ENCODE measurements at regions not wholly inside any gene's neighbourhood (a gene's known extent, or its start where the extent isn't known, plus 50 kb on each side); places are given as distances from the start of the nearest gene placed in this dataset.
"Not testable (repeated sequence)": the region's sequence is repeated elsewhere in the genome, so short reads cannot be mapped to it uniquely, and the experiment has no call there.

DNA sequence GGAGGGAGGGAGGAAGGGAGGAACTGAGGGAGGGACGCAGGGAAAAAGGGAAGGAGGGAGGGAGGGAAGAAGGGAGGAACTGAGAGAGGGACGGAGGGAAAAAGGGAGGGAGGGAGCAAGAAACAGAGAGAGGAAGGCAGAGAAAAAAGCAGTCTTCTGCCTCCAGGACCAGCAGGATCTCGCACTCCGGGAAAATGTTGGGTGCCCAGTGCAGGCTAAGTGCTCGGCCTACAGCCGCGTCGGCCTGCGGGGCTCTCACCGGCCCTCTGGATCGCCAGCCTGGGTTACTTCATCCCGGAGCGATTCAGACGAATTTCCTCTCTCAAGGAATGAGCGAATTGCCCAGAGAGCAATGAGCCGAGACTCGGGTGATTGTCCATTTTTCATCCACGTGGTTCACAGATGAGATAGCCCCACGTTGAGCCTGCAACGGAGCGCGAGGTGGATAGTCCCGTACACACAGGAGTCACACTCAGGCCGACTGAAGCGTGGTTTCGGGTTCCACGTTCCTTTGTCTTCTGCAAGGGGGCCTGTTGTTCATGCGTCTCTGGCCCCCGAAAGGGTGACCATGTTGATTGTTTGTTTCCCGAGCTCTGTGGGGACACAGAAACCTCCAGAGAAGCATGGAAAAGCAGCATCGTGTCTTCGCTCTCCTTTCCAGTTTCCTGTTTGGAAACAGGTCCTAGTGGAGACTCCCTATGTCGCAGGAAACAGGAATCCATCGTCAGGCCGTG, 1937.1 kb upstream of the DEFB115 start:
- DNase-seq: not testable (repeated sequence)

DNA sequence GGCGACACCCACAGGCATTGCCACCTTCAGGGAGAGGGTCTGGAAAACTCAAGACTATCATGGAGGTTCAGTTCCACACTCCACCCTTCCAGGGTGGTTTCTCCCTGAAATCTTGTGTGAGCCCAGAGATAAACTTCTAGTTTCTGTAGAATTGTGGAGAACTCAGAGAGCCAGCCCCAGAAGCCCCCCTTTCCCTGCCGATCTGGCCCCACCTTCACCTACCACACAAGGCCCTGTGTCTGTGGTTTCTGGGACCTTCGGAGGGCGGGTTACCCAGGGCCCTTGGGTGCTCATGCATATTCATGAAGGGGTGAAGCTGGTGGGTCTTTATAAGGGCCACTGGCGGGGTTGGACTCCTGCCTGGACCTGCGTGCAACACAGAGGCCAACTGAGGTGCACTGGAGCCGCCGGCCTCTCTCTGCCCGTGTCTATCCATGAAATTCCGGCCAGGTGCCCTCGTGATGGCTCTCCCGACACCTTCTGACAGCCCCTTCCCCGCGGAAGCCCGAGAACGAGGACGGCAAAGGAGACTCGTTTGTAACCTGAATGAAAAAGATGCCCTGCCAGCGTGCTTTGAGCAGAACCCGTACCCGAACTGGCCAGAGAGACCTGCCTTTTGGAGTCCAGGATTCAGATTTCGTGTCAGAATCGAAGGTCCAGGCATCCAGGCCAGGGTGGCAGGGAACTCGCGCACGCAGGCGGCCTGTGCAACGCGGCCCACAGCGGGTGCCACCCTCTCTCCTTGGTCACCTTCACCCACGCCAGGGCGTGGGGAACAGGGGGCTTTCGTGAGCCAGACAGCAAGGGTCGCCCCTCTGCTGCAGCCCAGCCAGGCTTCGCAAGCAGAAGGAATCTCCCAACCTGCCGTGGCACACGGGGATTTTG, 1933.6 kb upstream of the DEFB115 start:
- DNase-seq: not testable (repeated sequence)

DNA sequence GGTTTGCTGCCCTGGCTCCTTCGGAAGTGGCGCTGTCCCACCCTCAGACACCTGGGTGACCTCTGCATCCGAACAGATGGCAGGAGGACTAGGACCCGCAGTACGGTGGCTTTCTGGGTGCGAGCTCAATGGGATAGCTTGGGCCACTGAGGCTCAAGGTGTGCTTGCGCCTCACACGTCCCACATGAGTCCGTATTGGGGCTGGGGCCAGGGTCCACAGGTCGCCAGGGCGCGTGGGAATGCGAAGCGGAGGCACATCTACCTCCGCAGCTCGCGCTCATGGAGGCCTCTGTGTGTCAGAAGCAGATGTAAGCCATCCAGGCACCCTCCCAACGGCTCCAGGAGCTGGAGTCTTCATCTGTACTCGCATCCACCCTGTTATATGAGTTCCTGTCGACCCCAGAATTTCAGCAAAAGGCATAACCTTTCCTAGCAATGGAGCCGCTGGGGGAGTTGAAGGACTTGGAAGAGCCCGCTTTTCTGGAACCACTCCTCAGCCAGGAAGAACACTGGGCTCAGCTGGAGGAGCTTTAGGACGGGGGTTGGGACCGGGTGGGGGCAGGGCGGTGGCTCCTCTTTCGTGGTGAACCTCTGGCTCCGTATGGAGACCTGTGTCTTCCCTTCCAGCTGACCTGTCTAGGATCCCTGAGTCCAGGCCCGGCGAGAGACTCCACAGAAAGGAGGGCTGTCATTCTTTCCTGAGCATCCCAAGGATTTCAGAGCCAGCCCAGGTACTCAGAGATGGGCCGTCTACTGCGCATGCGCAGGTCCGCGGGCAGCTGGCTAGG, 1932.8 kb upstream of the DEFB115 start:
- not testable (repeated sequence) for DNase-seq

DNA sequence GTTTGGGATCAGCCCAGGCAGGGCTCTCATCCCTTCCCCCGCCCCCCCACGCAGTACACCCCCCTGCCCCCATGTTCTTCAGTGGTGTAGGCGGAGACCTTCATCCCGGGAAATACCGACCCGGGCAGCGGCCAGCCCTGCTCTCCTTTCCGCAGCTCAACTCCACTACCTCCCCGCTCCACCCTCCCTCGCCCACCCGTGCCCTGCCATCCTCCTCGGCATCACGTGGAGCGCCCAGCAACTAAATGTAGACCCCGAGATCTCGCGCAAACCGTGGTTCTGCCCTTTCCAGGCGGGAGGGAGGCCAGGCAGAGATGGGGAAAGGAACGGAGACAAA, 1932.2 kb upstream of the DEFB115 start:
- DNase-seq: no peak

DNA sequence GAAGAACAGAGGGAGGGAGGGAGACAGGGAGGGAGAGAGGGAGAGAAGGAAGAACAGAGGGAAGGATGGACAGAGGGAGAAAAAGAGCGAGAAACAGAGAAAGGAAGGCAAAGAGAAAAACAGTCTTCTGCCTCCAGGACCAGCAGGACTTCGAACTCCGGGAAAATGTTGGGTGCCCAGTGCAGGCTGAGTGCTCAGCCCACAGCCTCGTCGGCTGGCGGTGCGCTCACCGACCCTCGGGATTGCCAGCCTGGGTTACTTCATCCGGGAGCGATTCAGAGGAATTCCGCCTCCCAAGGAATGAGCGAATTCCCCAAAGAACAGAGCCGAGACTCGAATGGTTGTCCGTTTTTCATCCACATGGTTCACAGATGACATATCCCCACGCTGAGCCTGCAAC, 1931.7 kb upstream of the DEFB115 start:
- not testable (repeated sequence) for DNase-seq

DNA sequence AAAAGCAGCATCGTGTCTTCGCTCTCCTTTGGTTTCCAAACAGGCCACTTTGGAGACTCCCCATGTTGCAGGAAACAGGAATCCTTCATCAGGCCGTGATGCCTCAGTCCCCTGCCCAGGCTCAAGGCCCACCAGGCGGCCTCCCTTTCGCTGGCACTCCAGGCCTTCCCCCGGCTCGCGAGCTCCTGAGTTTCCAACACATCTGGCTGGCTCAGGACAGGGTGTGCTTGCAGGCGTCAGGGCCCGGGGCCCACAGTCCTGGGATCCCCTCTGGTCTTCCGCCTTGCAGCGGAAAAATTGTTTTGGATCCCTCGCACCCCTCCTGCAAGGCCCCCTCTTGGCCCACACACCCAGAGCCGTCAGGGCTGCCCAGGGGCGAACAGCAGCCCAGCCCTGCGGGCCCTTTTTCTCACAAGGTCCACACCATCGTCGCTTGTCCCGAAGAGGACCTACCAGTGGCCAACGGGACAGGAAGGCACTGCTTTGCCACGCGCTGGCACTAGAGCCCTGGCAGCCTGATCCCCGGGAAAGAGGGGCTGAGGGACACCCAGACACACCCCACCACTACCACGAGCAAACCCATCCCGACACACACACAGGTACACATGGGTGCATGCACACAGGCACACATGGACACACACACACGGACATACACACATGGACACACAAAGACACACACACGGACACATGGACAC, 1930.9 kb upstream of the DEFB115 start:
- DNase-seq: no peak

DNA sequence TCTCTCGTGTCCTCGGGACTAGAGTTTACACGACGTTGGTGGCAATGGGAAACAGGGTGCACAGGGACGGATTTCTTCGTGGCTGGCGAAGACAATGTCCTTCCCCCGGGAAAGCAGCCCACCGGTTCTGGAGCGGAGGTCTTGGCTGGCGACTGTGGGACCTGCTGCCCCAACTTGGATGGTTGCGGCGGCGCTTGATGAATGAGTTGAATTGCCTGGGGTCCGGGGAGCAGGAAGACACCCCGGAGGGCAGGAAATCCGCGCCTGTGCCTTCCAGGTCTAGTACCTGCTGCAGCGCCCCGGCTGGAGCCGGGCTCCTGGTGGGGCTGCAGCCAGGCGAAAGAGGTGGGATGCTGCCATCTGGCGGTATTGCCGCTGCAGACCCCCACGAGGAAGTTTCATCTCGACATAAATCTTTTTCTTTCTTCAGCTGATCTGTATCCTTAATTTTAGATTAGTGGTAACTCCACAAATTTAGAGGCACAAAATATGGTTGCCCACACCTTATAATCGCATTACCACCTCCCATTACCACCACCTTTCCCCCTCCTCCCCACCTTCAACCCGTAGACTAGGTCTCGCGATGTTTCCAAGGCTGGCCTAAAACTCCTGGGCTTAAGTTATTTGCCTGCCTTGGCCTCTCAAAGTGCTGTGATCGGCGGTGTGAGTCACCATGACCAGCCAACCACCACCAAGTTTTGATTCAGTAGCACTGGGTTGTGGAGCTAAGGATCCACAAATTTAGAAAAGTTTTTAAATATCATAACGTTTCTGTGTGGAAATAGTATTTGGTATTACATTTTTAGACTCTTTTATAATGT, 1929.7 kb upstream of the DEFB115 start:
- DNase-seq: not testable (repeated sequence)

DNA sequence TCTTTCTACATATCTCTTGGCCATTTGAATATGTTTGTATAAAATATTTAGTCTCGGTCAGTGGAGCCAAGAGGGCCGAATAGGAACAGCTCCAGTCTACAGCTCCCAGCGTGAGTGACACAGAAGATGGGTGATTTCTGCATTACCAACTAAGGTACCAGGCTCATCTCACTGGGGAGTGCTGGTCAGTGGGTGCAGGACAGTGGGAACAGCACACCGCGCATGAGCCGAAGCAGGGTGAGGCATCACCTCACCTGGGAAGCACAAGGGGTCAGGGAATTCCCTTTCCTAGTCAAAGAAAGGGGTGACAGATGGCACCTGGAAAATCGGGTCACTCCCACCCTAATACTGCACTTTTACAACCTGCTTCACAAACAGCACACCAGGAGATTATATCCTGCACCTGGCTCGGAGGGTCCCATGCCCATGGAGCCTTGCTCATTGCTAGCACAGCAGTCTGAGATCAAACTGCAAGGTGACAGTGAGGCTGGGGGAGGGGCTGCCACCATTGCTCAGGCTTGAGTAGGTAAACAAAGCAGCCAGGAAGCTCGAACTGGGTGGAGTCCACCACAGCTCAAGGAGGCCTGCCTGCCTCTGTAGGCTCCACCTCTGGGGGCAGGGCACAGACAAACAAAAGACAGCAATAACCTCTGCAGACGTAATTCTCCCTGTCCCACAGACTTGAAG, 1926.9 kb upstream of the DEFB115 start:
- DNase-seq: not testable (repeated sequence)

DNA sequence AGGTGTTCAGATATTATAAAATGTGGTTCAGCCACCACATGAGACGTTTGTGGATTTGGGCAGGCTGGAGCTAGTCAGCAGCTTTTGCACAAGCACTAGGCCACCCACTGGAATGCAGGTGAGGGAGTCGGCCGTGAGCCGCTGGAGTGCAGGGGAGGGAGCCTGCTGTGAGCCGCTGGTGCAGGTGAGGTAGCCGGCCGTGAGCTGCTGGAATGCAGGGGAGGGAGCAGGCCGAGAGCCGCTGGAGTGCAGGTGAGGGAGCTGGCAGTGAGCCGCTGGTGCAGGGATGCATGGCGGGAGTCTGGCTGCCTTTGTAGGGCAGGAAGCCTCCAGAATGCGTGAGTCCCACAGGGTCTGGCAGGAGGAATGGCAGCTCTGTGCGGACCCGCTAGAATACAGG, 1907.6 kb upstream of the DEFB115 start:
- no peak for DNase-seq

DNA sequence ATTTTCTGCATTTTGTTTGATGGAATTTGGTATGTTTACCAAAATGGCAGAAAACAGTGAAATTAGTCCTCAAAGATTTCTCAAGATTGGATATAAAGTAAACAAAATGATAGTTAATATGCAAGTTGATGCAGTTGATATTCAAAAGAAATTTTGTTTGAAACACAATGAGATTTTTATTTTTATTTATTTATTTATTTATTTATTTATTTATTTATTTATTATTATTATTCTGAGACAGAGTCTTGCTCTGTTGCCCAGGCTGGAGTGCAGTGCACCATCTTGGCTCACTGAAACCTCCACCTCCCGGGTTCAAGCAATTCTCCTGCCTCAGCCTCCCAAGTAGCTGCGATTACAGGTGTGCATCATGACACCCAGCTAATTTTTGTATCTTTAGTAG, 1881.5 kb upstream of the DEFB115 start:
- DNase-seq: not testable (repeated sequence)

DNA sequence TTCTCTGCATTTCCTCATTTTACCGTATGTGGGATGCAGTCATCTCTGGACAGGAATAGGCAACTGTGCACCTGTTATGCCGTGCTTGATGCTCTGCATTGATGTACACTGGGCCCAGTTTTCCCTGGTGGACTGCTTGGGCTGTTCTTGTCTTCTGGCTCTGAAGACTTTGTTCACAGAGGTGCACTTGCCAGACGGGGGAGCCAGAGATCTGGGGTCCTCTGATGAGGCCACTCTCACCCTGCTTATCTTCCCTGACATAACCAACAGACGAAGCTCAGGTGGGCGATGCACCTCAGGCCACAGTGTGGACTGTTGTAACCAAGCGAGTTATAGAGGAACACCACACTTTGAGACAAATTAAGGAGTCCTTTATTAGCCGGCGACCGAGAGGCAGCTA, 1864.6 kb upstream of the DEFB115 start:
- DNase-seq: not testable (repeated sequence)

DNA sequence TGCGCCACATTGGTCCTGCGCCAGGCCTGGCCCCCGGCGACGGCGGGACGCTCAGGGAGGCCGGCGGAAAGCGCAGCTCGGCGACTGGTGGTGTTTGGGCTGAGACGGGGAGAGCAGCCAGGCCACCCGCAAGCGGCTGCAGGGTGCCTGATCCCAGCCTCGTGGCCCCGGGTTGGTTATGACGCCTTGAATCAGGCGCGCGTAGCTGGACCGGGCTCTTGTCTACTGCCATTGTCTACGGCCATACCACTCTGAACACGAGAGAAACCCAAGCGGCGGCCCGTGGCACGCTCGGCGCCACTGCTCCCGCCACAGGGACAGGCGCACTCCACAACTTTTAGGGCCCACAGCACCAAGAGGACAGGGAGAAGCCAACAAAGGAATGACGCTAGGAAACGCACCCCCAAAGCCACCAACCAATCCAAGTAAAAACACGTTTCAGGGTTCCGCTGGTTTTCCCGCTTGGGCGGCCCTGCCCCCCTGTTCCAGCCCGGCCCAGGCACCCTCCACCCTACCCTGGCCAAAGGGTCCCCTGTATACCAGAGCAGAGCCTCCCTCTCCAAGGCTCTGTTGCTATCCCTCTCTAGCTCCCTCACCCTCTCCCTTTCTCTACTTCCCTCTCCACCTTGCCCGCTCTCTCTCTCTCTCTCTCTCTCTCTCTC, 1849.3 kb upstream of the DEFB115 start:
- no peak for DNase-seq

DNA sequence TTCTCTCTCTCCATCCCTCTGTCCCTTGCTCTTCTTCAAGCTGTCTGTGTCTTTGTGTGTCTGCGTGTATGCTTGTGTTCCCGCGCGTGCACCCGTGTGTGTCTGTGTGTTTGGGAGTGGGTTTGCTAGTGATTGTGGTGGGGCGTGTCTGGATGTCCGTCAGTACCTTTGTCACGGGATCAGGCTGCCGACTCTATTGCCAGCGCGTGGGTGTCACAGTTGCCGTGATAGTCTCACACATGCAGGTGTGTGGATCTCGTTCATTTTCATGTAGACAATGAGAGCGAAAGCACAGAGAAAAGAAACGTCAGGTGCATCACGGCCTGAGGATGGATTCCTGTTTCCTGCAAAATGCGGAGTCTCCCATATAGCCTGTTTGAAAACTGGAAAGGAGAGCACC, 1848.8 kb upstream of the DEFB115 start:
- DNase-seq: not testable (repeated sequence)

DNA sequence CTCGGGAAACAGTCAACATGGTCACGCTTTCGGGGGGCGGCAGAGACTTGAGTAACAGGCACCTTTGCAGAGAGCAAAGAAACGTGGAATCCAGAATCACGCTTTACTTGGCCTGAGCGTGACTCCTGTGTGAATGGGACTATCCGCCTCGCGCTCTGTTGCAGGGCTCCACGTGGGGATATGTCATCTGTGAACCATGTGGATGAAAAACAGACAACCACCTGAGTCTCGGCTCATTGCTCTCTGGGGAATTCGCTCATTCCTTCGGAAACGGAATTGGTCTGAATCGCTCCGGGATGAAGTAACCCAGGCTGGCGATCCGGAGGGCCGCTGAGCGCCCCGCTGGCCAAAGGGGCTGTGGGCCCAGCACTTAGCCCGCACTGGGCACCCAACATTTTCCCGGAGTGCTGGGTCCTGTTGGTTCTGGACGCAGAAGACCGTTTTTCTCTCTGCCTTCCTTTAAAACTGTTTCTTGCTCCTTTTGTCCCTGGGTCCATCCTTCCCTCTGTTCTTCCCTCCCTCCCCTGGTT, 1848.2 kb upstream of the DEFB115 start:
- not testable (repeated sequence) for DNase-seq

DNA sequence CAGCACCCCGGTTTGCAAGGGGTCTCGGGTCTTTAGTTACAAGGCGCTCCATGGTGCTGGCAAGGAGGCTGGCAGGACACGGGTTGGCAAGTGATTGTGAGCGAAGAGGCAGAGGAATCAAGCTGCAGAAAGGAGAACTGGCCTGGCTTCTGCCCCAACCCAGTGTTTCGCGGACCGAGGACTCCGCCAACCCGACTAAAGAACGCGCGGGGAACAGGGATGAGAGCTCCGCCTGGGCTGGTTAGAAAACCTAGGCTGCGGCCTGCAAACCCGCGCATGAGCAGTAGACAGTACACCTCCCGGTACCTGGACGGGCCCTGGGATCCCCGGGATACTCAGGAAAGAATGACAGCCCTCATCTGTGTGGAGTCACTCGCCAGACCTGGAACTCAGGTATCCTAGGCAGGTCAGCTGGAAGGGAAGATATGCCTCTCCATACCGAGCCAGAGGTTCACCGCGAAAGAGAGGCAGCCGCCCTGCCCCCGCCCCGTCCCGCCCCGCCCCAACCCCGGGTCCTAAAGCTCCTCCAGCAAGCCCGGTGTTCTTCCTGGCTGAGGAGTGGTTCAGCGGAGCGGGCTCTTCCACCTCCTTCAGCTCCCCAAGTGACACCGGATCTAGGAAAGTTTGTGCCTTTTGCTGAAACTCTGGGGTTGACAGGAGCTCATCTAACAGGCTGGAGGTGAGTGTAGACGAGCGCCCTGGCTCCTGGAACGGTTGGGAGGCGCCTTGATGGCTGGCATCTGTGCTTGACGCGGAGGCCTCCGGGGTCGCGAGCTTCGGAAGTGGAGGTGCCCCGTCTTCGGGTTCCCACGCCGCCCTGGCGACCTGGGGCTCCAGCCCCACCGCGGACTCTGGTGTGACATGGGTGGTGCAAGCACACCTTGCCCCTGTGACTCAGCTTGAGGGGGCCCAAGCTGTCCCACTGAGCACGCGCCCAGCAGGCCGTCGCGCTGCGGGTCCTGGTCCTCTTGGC, 1847.3 kb upstream of the DEFB115 start:
- no peak for DNase-seq

DNA sequence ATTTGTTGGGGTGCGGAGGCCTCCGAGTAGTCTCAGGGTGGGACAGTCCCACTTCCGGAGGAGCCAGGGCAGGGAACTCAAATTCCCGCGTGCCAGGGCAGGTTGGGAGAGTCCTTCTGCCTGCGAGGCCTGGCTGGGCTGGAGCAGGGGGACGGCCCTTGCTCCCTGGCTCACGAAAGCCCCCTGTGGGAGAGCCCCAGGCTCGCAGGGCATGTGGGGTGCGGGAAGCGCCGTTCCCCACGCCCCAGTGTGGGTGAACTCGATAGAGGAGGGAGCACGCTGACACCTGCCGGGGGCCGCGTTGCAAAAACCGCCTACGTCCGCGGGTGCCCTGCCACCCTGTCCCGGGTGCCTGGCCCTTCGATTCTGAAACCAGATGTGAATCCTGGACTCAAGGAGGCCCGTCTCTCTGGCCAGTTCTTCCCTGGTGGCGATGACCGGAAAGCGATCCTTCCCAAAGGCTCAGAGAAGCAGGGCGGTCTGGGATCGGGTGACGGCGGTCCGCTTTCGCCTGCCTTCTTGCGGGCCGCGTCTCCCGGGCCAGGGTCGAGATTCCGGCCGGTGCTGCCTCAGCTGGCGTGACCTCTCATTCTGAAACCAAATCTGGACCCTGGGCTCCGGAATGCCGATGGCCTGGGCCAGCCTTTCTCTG, 1846.5 kb upstream of the DEFB115 start:
- DNase-seq: no peak

DNA sequence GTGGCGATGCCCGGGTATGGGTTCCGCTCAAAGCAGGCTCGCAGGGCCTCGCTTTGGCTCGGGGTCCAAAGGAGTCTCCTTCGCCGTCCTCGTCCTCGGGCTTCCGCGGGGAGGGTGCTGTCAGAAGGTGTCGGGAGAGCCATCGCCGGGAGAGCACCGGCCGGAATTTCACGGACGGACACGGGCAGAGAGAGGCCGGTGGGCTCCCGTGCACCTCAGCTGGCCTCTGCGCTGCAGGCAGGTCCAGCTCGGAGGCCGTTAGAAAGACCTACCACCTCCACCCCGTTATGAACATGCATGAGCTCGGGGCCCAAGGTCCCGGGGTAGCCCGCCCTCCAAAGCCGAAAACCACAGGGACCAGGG, 1846.0 kb upstream of the DEFB115 start:
- DNase-seq: not testable (repeated sequence)

DNA sequence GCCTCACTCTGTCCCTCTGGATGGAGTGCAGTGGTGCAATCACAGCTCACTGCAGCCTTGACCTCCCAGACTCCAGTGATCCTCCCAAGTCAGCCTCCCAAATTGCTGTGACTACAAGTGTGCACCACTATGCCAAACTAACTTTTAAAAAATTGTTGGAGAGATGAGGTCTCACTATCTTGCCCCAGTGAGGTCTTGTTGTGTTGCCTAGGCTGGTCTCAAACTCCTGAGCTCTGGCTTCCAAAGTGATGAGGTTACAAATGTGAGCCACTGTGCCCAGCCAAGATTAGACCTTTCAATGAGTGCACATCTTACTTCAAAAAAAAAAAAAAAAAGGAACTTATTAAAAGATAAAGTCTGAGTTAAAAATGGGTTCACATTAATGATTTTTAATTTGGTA, 1838.1 kb upstream of the DEFB115 start:
- no peak for DNase-seq

Measured in activated gamma-delta T cell treated with Interleukin-2 at 50 U/mL for 16 hours (primary cell).